Skin of body (tissue), 1 donor: ENCODE measurements at regions not wholly inside any gene's neighbourhood (a gene's known extent, or its start where the extent isn't known, plus 50 kb on each side); places are given as distances from the start of the nearest gene placed in this dataset.
A peak's percentile ranks its signal among the peaks of the same experiment; 100 is the strongest.

Experiments used
- DNase-seq: peaks from one replicate; lab custom pipeline; 2025; lab: John Stamatoyannopoulos, UW

GRCh38 chr2:118699447-118700175, 147.8 kb downstream of the EN1 start:
- no peak for DNase-seq

GRCh38 chr2:118698564-118698963, 148.9 kb downstream of the EN1 start:
- DNase-seq: no peak

- DNase-seq: no peak
Observed at GRCh38 chr2:118697781-118698180, 149.7 kb downstream of the EN1 start.

- no peak for DNase-seq
Observed at GRCh38 chr2:118696786-118697465, 150.5 kb downstream of the EN1 start.

GRCh38 chr2:118693287-118693822, 154.1 kb downstream of the EN1 start:
- DNase-seq: no peak

- no peak for DNase-seq
Observed at GRCh38 chr2:118689874-118690273, 157.6 kb downstream of the EN1 start.

- no peak for DNase-seq
Observed at GRCh38 chr2:118689456-118689855, 158.0 kb downstream of the EN1 start.

GRCh38 chr2:118689033-118689432, 158.4 kb downstream of the EN1 start:
- no peak for DNase-seq

- no peak for DNase-seq
Observed at GRCh38 chr2:118687698-118688097, 159.8 kb downstream of the EN1 start.

GRCh38 chr2:118687192-118687591, 160.3 kb downstream of the EN1 start:
- no peak for DNase-seq

- peak; percentile 67 for DNase-seq
Observed at GRCh38 chr2:118686346-118686745, 161.1 kb downstream of the EN1 start.

- DNase-seq: no peak
Observed at GRCh38 chr2:118683460-118683859, 164.0 kb downstream of the EN1 start.

GRCh38 chr2:118678985-118679384, 168.5 kb downstream of the EN1 start:
- DNase-seq: no peak

- DNase-seq: no peak
Observed at GRCh38 chr2:118677546-118677945, 169.9 kb downstream of the EN1 start.

- no peak for DNase-seq
Observed at GRCh38 chr2:118675531-118675930, 171.9 kb downstream of the EN1 start.

GRCh38 chr2:118672571-118673158, 174.8 kb downstream of the EN1 start:
- no peak for DNase-seq

- peak; percentile 83 for DNase-seq
Observed at GRCh38 chr2:118671701-118672454, 175.6 kb downstream of the EN1 start.

GRCh38 chr2:118670838-118671237, 176.6 kb downstream of the EN1 start:
- DNase-seq: peak; percentile 88

- DNase-seq: peak; percentile 47
Observed at GRCh38 chr2:118670276-118670675, 177.2 kb downstream of the EN1 start.

- no peak for DNase-seq
Observed at GRCh38 chr2:118669654-118670053, 177.8 kb downstream of the EN1 start.
